22Rv1 (cell line): ENCODE measurements at regions not wholly inside any gene's neighbourhood (a gene's known extent, or its start where the extent isn't known, plus 50 kb on each side); places are given as distances from the start of the nearest gene placed in this dataset.

Experiments
- H3K27ac ChIP-seq: fragments of 450-650 bp; 2 replicates; pipeline ENCODE4 v1.5.1; 2017
- ZFX ChIP-seq: fragments of 450-650 bp; IDR thresholded peaks from 2 replicates; pipeline ENCODE4 v1.6.1; 2017; ENCODE audit warnings: antibody characterized with exemption, borderline replicate concordance
- TF ChIP-seq, protein P1 (sequence below): fragments of 450-650 bp; IDR thresholded peaks from 2 replicates; pipeline ENCODE4 v1.5.1; 2017; ENCODE audit warnings: mild to moderate bottlenecking

GRCh38 chr14:34044373-34044637 is 93.4 kb upstream of the EGLN3 start:
- no peak for TF ChIP-seq ZFX
- TF ChIP-seq, protein P1, sequence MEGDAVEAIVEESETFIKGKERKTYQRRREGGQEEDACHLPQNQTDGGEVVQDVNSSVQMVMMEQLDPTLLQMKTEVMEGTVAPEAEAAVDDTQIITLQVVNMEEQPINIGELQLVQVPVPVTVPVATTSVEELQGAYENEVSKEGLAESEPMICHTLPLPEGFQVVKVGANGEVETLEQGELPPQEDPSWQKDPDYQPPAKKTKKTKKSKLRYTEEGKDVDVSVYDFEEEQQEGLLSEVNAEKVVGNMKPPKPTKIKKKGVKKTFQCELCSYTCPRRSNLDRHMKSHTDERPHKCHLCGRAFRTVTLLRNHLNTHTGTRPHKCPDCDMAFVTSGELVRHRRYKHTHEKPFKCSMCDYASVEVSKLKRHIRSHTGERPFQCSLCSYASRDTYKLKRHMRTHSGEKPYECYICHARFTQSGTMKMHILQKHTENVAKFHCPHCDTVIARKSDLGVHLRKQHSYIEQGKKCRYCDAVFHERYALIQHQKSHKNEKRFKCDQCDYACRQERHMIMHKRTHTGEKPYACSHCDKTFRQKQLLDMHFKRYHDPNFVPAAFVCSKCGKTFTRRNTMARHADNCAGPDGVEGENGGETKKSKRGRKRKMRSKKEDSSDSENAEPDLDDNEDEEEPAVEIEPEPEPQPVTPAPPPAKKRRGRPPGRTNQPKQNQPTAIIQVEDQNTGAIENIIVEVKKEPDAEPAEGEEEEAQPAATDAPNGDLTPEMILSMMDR: no peak
- no peak overlapping the region for H3K27ac ChIP-seq

GRCh38 chr14:34043627-34044372 is 92.9 kb upstream of the EGLN3 start:
- TF ChIP-seq, protein P1: no peak
- TF ChIP-seq ZFX: no peak
- no peak overlapping the region for H3K27ac ChIP-seq

DNA sequence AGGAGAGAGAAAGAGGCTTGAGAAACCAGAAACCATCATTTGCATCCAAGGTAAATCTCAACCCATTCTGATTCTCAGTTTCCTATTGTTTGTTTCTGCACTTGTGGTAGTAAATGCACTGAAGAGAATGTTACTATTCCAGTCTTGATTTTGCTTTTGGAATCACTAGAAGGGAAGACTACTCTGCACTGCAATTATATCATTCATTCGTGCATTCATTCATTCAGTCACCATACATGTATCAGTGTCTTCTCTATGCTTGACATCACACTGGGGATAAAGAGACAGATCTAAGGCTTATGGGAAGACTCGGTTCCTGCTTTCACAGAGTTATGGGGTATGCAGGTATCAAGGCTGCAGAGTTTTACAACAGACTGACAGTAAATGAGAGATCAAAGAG is 90.3 kb upstream of the EGLN3 start:
- no peak overlapping the region for H3K27ac ChIP-seq
- TF ChIP-seq, protein P1: no peak
- no peak for TF ChIP-seq ZFX

GRCh38 chr14:34040766-34041165 is 89.9 kb upstream of the EGLN3 start:
- TF ChIP-seq, protein P1: no peak
- no peak for TF ChIP-seq ZFX
- H3K27ac ChIP-seq: no peak overlapping the region

DNA sequence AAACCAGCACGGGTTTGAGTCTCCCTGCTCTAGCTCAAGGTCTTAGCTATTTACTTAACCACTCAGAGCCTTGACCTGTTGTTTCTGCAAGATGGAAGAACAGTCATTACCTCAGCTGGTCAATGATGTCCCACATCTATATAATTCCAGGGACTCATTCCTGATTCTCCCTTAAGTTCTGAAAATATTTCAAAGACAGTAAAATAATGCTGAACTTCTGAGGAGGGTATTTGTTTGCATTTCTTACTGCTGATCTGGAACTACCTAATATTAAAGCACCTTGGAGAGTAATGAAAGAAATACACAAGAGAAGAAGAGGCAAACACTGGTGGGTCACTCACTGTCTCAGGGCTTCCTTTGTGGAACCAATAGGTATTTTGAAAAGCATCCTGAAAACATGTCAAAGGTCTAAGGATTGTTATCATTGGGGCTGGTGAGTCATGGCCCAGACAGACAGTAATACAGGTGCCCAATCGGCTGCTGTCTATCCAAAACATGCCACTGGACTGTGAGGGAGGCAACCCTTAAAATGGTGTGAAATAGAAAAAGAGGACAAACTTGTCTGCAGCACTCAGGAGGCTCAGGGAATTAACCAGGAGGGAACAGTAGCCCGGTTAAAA is 88.7 kb upstream of the EGLN3 start:
- TF ChIP-seq, protein P1: no peak
- no peak for TF ChIP-seq ZFX
- H3K27ac ChIP-seq: no peak overlapping the region

GRCh38 chr14:34038358-34039057 is 87.6 kb upstream of the EGLN3 start:
- H3K27ac ChIP-seq: no peak overlapping the region
- TF ChIP-seq, protein P1: no peak
- no peak for TF ChIP-seq ZFX

GRCh38 chr14:34036319-34036766 is 85.5 kb upstream of the EGLN3 start:
- TF ChIP-seq, protein P1: no peak
- TF ChIP-seq ZFX: no peak
- no peak overlapping the region for H3K27ac ChIP-seq
